ENCODE measurements at regions not wholly inside any gene's neighbourhood (a gene's known extent, or its start where the extent isn't known, plus 50 kb on each side); places are given as distances from the start of the nearest gene placed in this dataset.

DNA sequence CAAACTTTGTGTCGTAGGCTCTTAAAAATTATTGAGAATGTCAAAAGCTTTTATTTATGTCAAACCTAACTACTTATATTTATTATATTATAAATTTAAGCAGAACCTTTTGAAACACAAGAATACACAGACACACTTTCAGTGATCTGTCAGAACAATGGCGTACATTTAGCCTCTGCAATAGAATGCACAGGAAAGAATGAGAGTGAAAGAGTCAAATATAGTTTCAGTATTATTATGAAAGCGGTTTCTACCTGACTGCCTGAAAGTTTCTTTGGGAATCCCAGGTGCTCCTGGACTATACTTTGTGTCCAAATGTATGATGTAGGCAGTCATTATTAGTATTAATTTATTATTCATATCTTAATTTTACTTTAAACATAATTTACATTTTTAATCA, 872.0 kb upstream of the AGA start:
- WGBS (ENCODE audit: insufficient coverage) = 100% methylated on average over 1 of the region's 3 CpGs
- Histone ChIP-seq H3K4me1 (ENCODE audit: control insufficient read depth, insufficient read depth, low read length) (no peaks in the 10 kb centered on the region), H3K36me3 (ENCODE audit: control insufficient read depth, insufficient read depth, low read length) (no peaks in the 10 kb centered on the region), H3K4me3 (ENCODE audit: low read depth, low read length) (no peak overlapping the region), H3K9me3 (ENCODE audit: control insufficient read depth, insufficient read depth, low read length) (no peaks in the 10 kb centered on the region), H3K27me3 (ENCODE audit: control insufficient read depth, insufficient read depth, low read length) (no peaks in the 10 kb centered on the region), H3K27ac (ENCODE audit: low read depth, low read length) (no peak overlapping the region)
- no peak for DNase-seq (ENCODE audit: low read depth in 4 of 6, low spot score in 6 of 6)

- Histone ChIP-seq H3K9me3 (ENCODE audit: control insufficient read depth, insufficient read depth, low read length) (peaks cover 2% of the 10 kb centered on the region), H3K27me3 (ENCODE audit: control insufficient read depth, insufficient read depth, low read length) (no peaks in the 10 kb centered on the region), H3K4me3 (ENCODE audit: low read depth, low read length) (no peak overlapping the region), H3K27ac (ENCODE audit: low read depth, low read length) (no peak overlapping the region), H3K36me3 (ENCODE audit: control insufficient read depth, insufficient read depth, low read length) (no peaks in the 10 kb centered on the region), H3K4me1 (ENCODE audit: control insufficient read depth, insufficient read depth, low read length) (no peaks in the 10 kb centered on the region)
- 34% methylated on average over 2 of the region's 2 CpGs for WGBS (ENCODE audit: insufficient coverage)
- peak in 4 of 6 donors; percentile 5 to 58 (median 28) for DNase-seq (ENCODE audit: low read depth in 4 of 6, low spot score in 6 of 6)
Observed at GRCh38 chr4:178316211-178316610, 874.0 kb upstream of the AGA start.

- WGBS (ENCODE audit: insufficient coverage) = no CpG with 5 or more reads among the region's 1 CpG
- H3K4me1 ChIP-seq (ENCODE audit: control insufficient read depth, insufficient read depth, low read length) = no peaks in the 10 kb centered on the region
- H3K4me3 ChIP-seq (ENCODE audit: low read depth, low read length) = no peak overlapping the region
- no peaks in the 10 kb centered on the region for H3K36me3 ChIP-seq (ENCODE audit: control insufficient read depth, insufficient read depth, low read length)
- no peak for DNase-seq (ENCODE audit: low read depth in 4 of 6, low spot score in 6 of 6)
- H3K27ac ChIP-seq (ENCODE audit: low read depth, low read length) = no peak overlapping the region
- H3K27me3 ChIP-seq (ENCODE audit: control insufficient read depth, insufficient read depth, low read length) = no peaks in the 10 kb centered on the region
- H3K9me3 ChIP-seq (ENCODE audit: control insufficient read depth, insufficient read depth, low read length) = peaks cover 2% of the 10 kb centered on the region
Observed at GRCh38 chr4:178320003-178320402, 877.8 kb upstream of the AGA start.

DNA sequence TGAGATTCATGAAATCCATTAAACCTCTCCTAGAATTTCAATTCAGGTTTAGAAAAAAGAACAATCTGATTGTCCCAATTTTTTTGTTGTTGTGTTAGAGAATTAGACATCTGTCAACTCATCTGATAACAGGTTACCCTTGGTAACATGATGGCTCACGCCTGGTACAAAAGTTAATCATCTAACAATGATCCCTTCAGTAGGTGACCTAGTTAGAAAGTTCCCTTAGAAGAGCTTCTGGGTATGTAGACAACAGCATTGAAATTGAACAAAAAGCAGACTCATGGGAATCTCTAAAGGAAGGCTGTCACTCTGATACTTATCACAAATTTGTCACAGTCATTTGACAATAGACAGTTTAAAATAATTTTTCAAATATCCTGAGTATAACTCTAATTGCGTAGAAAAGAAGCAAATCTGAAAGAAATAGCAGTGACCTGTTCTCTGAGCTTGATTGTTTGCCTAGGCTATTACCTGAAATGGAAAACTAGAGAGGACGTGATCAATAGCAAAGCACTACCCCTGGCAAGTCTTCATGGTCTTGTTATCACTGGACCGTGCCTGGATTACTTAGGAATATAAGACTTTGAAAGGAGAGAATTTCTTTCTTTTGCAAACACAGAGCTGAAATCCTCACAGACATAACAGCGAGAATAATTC, 880.4 kb upstream of the AGA start:
- Histone ChIP-seq H3K9me3 (ENCODE audit: control insufficient read depth, insufficient read depth, low read length) (peaks cover 2% of the 10 kb centered on the region), H3K36me3 (ENCODE audit: control insufficient read depth, insufficient read depth, low read length) (no peaks in the 10 kb centered on the region), H3K27me3 (ENCODE audit: control insufficient read depth, insufficient read depth, low read length) (no peaks in the 10 kb centered on the region), H3K4me1 (ENCODE audit: control insufficient read depth, insufficient read depth, low read length) (no peaks in the 10 kb centered on the region), H3K27ac (ENCODE audit: low read depth, low read length) (no peak overlapping the region), H3K4me3 (ENCODE audit: low read depth, low read length) (no peak overlapping the region)
- WGBS (ENCODE audit: insufficient coverage) = no CpG with 5 or more reads among the region's 5 CpGs
- DNase-seq (ENCODE audit: low read depth in 4 of 6, low spot score in 6 of 6) = no peak

GRCh38 chr4:178329226-178329872, 887.1 kb upstream of the AGA start:
- no peak for DNase-seq (ENCODE audit: low read depth in 4 of 6, low spot score in 6 of 6)
- 67% methylated on average over 2 of the region's 3 CpGs for WGBS (ENCODE audit: insufficient coverage)
- Histone ChIP-seq H3K4me3 (ENCODE audit: low read depth, low read length) (no peak overlapping the region), H3K27me3 (ENCODE audit: control insufficient read depth, insufficient read depth, low read length) (no peaks in the 10 kb centered on the region), H3K4me1 (ENCODE audit: control insufficient read depth, insufficient read depth, low read length) (no peaks in the 10 kb centered on the region), H3K27ac (ENCODE audit: low read depth, low read length) (no peak overlapping the region), H3K36me3 (ENCODE audit: control insufficient read depth, insufficient read depth, low read length) (no peaks in the 10 kb centered on the region), H3K9me3 (ENCODE audit: control insufficient read depth, insufficient read depth, low read length) (no peaks in the 10 kb centered on the region)

DNA sequence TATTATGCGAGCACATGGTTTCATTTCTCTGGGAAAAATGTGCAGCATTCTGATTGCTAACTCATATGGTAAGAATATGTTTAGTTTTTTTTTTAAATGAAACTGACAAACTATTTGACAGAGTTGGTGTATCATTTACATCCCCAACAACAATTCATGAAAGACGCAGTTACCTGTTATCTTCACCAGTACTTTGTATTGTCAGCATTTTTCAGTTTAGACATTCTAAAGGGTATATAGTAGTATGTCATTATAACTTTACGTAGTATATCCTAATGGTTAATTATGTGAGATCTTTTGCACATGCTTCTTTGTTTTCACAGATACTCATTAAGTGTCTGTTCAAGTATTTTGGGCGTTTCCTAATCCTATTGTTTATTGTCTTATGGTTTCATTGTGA, 891.1 kb upstream of the AGA start:
- no peaks in the 10 kb centered on the region for H3K36me3 ChIP-seq (ENCODE audit: control insufficient read depth, insufficient read depth, low read length)
- H3K9me3 ChIP-seq (ENCODE audit: control insufficient read depth, insufficient read depth, low read length) = no peaks in the 10 kb centered on the region

DNA sequence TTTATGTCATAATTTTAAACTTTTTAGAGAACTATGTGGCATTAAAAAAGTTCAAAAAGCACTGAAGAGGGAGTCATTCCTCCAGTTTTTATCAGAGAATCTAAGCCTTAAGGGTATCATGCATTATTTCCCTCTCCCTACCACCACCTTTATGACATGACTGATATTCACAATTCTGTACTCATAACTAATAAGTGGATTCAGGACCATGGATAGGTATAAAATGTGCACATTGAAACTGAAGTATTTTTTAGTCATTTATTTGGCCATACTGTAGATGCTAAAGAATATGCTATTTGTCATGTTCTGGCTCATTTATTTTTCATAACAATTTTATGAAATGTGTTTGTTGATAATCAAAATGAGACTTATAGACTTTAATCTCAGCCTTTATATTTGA, 897.5 kb upstream of the AGA start:
- no peaks in the 10 kb centered on the region for H3K9me3 ChIP-seq (ENCODE audit: control insufficient read depth, insufficient read depth, low read length)
- H3K4me1 ChIP-seq (ENCODE audit: control insufficient read depth, insufficient read depth, low read length) = no peaks in the 10 kb centered on the region
- H3K36me3 ChIP-seq (ENCODE audit: control insufficient read depth, insufficient read depth, low read length) = no peaks in the 10 kb centered on the region
- no peak overlapping the region for H3K27ac ChIP-seq (ENCODE audit: low read depth, low read length)
- no peaks in the 10 kb centered on the region for H3K27me3 ChIP-seq (ENCODE audit: control insufficient read depth, insufficient read depth, low read length)
- DNase-seq (ENCODE audit: low read depth in 4 of 6, low spot score in 6 of 6) = no peak
- H3K4me3 ChIP-seq (ENCODE audit: low read depth, low read length) = no peak overlapping the region

More for the DNA sequence above, 891.1 kb upstream of the AGA start:
- 100% methylated on average over 1 of the region's 4 CpGs for whole genome bisulfite sequencing (ENCODE audit: insufficient coverage)
- Histone ChIP-seq H3K27ac (ENCODE audit: low read depth, low read length) (no peak overlapping the region), H3K27me3 (ENCODE audit: control insufficient read depth, insufficient read depth, low read length) (no peaks in the 10 kb centered on the region), H3K4me1 (ENCODE audit: control insufficient read depth, insufficient read depth, low read length) (no peaks in the 10 kb centered on the region), H3K4me3 (ENCODE audit: low read depth, low read length) (no peak overlapping the region)
- no peak for DNase-seq (ENCODE audit: low read depth in 4 of 6, low spot score in 6 of 6)

DNA sequence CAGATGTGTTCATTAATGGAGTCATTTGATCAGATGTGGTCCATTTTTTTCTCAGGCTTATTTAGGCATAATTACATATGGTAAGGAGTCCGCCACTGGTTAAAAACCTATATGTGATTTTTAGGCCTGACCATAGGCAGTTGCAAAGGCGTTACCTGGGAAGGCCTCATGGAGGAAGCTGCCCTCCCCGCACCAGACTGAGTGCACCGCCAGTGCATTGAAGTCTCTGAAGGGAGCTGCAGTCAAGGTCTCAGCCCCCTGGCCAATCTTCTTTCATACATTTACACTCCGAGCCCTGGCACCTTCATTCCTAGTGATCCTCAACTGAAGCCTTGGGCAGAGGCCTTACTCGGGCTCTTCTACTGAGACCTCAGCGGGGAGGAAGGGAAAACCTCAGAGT, 898.2 kb upstream of the AGA start:
- Histone ChIP-seq H3K27ac (ENCODE audit: low read depth, low read length) (no peak overlapping the region), H3K4me1 (ENCODE audit: control insufficient read depth, insufficient read depth, low read length) (no peaks in the 10 kb centered on the region), H3K9me3 (ENCODE audit: control insufficient read depth, insufficient read depth, low read length) (no peaks in the 10 kb centered on the region), H3K36me3 (ENCODE audit: control insufficient read depth, insufficient read depth, low read length) (no peaks in the 10 kb centered on the region), H3K27me3 (ENCODE audit: control insufficient read depth, insufficient read depth, low read length) (no peaks in the 10 kb centered on the region), H3K4me3 (ENCODE audit: low read depth, low read length) (no peak overlapping the region)
- no peak for DNase-seq (ENCODE audit: low read depth in 4 of 6, low spot score in 6 of 6)
- WGBS (ENCODE audit: insufficient coverage) = 100% methylated on average over 4 of the region's 7 CpGs

DNA sequence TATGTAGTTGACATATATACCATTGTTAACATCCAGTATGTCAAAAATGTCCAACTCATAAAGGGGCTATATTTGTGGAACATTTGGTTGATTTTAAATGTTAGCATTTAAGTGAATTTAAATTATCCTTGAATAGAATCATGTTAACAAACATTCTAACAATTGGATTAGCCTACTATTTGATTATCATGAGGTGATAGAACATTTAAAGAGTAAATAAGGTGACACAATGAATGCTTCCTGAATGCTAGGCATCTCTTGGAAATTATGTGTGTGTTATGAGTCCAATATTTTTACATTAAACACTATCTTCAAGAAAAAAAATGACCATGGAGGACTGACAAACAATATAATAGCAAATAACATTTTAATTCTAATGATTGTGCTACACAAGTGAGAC, 901.9 kb upstream of the AGA start:
- DNase-seq (ENCODE audit: low read depth in 4 of 6, low spot score in 6 of 6) = no peak
- no peaks in the 10 kb centered on the region for H3K9me3 ChIP-seq (ENCODE audit: control insufficient read depth, insufficient read depth, low read length)
- H3K4me1 ChIP-seq (ENCODE audit: control insufficient read depth, insufficient read depth, low read length) = no peaks in the 10 kb centered on the region
- H3K4me3 ChIP-seq (ENCODE audit: low read depth, low read length) = no peak overlapping the region
- H3K27ac ChIP-seq (ENCODE audit: low read depth, low read length) = no peak overlapping the region
- no peaks in the 10 kb centered on the region for H3K36me3 ChIP-seq (ENCODE audit: control insufficient read depth, insufficient read depth, low read length)
- H3K27me3 ChIP-seq (ENCODE audit: control insufficient read depth, insufficient read depth, low read length) = no peaks in the 10 kb centered on the region

- no peaks in the 10 kb centered on the region for H3K36me3 ChIP-seq (ENCODE audit: control insufficient read depth, insufficient read depth, low read length)
- H3K9me3 ChIP-seq (ENCODE audit: control insufficient read depth, insufficient read depth, low read length) = no peaks in the 10 kb centered on the region
- no peak overlapping the region for H3K27ac ChIP-seq (ENCODE audit: low read depth, low read length)
- no peaks in the 10 kb centered on the region for H3K4me1 ChIP-seq (ENCODE audit: control insufficient read depth, insufficient read depth, low read length)
- DNase-seq (ENCODE audit: low read depth in 4 of 6, low spot score in 6 of 6) = peak in 1 of 6 donors; percentile 73
- H3K27me3 ChIP-seq (ENCODE audit: control insufficient read depth, insufficient read depth, low read length) = no peaks in the 10 kb centered on the region
- H3K4me3 ChIP-seq (ENCODE audit: low read depth, low read length) = no peak overlapping the region
Observed at GRCh38 chr4:178347111-178347510, 904.9 kb upstream of the AGA start.

Data from spinal cord (tissue), 9 donors.